Left lung (tissue), 4 donors: ENCODE measurements at regions not wholly inside any gene's neighbourhood (a gene's known extent, or its start where the extent isn't known, plus 50 kb on each side); places are given as distances from the start of the nearest gene placed in this dataset.

Experiments used
- ATAC-seq: fragments of 200-7000 bp; cut with Tn5 transposase; one replicate; pipeline ENCODE4 v1.9.1; 2020; ENCODE audit warnings: moderate library complexity
- DNase-seq, 4 donors: peaks; one replicate each; pipeline ENCODE4 v3.0.0-alpha.2; 2013 to 2020
- H3K27ac ChIP-seq, 2 donors: fragments of 200-600 bp; sonication (generic) in 1 of 2; one replicate each; pipeline versions ENCODE4 v1.5.0 to v1.8.0; 2020 to 2021
- H3K27me3 ChIP-seq, 2 donors: fragments of 200-600 bp; sonication (generic) in 1 of 2; one replicate each; pipeline versions ENCODE4 v1.5.0 to v1.8.0; 2020 to 2021
- H3K36me3 ChIP-seq, 2 donors: fragments of 200-600 bp; sonication (generic) in 1 of 2; one replicate each; pipeline versions ENCODE4 v1.5.0 to v1.8.0; 2020 to 2021
- H3K4me1 ChIP-seq, 2 donors: fragments of 200-600 bp; one replicate each; pipeline ENCODE4 v1.8.0; 2021
- H3K4me3 ChIP-seq, 2 donors: fragments of 200-600 bp; sonication (generic) in 1 of 2; one replicate each; pipeline versions ENCODE4 v1.5.0 to v1.8.0; 2020 to 2021; ENCODE audit warnings: mild to moderate bottlenecking in 1 of 2
- H3K9me3 ChIP-seq, 2 donors: fragments of 200-600 bp; sonication (generic) in 1 of 2; one replicate each; pipeline versions ENCODE4 v1.5.0 to v1.8.0; 2020 to 2021
- intact Hi-C, 2 donors: fragments of 100-400 bp; cut with DNase I; formaldehyde crosslinking; loops; one replicate each; pipeline versions ENCODE4 v1.11.2 to v1.14.2; 2022
- TF ChIP-seq, protein P1 (sequence below), 2 donors: fragments of 200-600 bp; sonication (generic) in 1 of 2; IDR thresholded peaks; one replicate each; pipeline versions ENCODE4 v1.5.0 to v1.8.0; 2021; ENCODE audit warnings: antibody characterized with exemption in 2 of 2
- donor health status: DM: no; HTN: yes; CAD: no.
- donor health status: DM: no; HTN: no; CAD: no.

GRCh38 chr18:64720781-64721464, 572.0 kb upstream of the LINC00305 start:
- H3K4me1 ChIP-seq: no peaks in the 10 kb centered on the region
- DNase-seq (no peak), ATAC-seq (no peak)
- TF ChIP-seq, protein P1, sequence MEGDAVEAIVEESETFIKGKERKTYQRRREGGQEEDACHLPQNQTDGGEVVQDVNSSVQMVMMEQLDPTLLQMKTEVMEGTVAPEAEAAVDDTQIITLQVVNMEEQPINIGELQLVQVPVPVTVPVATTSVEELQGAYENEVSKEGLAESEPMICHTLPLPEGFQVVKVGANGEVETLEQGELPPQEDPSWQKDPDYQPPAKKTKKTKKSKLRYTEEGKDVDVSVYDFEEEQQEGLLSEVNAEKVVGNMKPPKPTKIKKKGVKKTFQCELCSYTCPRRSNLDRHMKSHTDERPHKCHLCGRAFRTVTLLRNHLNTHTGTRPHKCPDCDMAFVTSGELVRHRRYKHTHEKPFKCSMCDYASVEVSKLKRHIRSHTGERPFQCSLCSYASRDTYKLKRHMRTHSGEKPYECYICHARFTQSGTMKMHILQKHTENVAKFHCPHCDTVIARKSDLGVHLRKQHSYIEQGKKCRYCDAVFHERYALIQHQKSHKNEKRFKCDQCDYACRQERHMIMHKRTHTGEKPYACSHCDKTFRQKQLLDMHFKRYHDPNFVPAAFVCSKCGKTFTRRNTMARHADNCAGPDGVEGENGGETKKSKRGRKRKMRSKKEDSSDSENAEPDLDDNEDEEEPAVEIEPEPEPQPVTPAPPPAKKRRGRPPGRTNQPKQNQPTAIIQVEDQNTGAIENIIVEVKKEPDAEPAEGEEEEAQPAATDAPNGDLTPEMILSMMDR (IDR thresholded peaks at IDR 0.05): no peak
- H3K27ac ChIP-seq: no peak overlapping the region
- intact Hi-C loops: no loop called here
- H3K36me3 ChIP-seq: no peaks in the 10 kb centered on the region
- H3K4me3 ChIP-seq: no peak overlapping the region
- peaks cover 0 to 3% of the 10 kb centered on the region in 2 donors for H3K9me3 ChIP-seq
- no peaks in the 10 kb centered on the region for H3K27me3 ChIP-seq

DNA sequence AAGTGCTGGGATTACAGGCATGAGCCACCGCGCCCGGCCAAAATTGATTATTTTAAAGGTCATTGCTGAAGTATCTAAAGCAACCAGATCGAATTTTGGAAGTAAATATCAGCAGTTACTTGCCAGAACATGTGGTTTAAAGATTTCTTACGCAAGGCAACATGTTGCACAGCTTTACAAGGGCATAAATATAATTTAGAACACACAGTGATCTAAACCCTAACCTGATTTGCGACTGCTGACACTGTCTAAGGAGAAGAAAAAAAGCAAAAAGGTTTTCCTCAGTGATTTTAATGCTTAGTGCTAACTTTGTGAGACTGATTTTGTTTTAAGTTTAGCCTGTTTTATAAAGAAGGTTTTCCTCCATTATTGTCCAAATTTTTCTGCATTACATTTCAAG, 569.9 kb upstream of the LINC00305 start:
- ATAC-seq: no peak
- intact Hi-C loops: no loop called here
- TF ChIP-seq, protein P1 (IDR thresholded peaks at IDR 0.05): no peak
- Histone ChIP-seq H3K36me3 (no peaks in the 10 kb centered on the region), H3K9me3 (no peaks in the 10 kb centered on the region), H3K27ac (no peak overlapping the region), H3K4me1 (no peaks in the 10 kb centered on the region), H3K27me3 (no peaks in the 10 kb centered on the region), H3K4me3 (no peak overlapping the region)
- no peak for DNase-seq

- H3K36me3 ChIP-seq: no peaks in the 10 kb centered on the region
- intact Hi-C loops: no loop called here
- TF ChIP-seq, protein P1 (IDR thresholded peaks at IDR 0.05): no peak
- DNase-seq (no peak), ATAC-seq (no peak)
- no peaks in the 10 kb centered on the region for H3K9me3 ChIP-seq
- H3K4me3 ChIP-seq: no peak overlapping the region
- no peak overlapping the region for H3K27ac ChIP-seq
- H3K27me3 ChIP-seq: no peaks in the 10 kb centered on the region
- no peaks in the 10 kb centered on the region for H3K4me1 ChIP-seq
These were observed 568.1 kb upstream of the LINC00305 start for GRCh38 chr18:64717026-64717425.

DNA sequence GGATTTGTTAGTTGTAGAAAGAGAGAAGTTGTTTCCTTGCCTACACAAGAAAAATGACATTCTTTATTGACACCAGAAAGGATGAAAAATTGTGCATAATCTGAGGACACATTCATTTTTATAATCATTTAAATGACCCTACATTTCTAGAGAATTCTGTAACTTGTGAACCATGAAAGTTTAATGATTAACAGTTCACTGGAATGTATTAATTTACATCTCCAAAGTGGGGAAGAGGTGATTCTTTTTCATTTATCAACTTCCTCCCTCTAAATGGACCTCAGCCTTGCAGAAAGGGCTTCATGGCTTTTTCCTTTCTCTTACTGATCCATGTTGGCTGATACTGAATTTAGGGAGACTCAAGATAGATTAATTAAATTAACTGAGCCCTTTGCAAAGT, 565.2 kb upstream of the LINC00305 start:
- H3K36me3 ChIP-seq: no peaks in the 10 kb centered on the region
- no peaks in the 10 kb centered on the region for H3K9me3 ChIP-seq
- TF ChIP-seq, protein P1 (IDR thresholded peaks at IDR 0.05): no peak
- DNase-seq (no peak), ATAC-seq (no peak)
- no peak overlapping the region for H3K27ac ChIP-seq
- no peaks in the 10 kb centered on the region for H3K4me1 ChIP-seq
- H3K4me3 ChIP-seq: no peak overlapping the region
- H3K27me3 ChIP-seq: no peaks in the 10 kb centered on the region
- intact Hi-C loops: no loop called here

DNA sequence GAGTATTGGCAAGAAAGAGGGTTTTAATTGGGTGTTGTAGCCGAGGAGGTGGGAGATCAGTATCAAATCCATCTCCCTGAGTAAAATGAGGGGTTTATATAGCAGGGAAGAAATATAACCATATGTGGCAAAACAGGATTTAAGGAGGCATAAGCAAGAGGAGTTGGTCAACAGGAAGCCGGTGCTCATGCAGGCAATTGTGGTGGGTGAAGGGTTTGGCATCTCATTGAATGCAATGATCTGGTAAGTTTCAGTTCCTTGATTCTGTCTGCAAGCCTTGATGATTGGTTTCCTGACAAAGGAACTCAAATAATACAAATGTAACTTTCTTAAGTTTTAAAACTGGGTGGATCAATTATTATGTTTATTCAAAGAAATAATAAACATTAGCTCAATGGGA, 564.4 kb upstream of the LINC00305 start:
- TF ChIP-seq, protein P1 (IDR thresholded peaks at IDR 0.05): no peak
- ATAC-seq (no peak), DNase-seq (no peak)
- Histone ChIP-seq H3K4me3 (no peak overlapping the region), H3K36me3 (no peaks in the 10 kb centered on the region), H3K27me3 (no peaks in the 10 kb centered on the region), H3K4me1 (no peaks in the 10 kb centered on the region), H3K9me3 (no peaks in the 10 kb centered on the region), H3K27ac (no peak overlapping the region)
- intact Hi-C loops: no loop called here
